ENCODE measurements at regions not wholly inside any gene's neighbourhood (a gene's known extent, or its start where the extent isn't known, plus 50 kb on each side); places are given as distances from the start of the nearest gene placed in this dataset.
"Not testable (repeated sequence)": the region's sequence is repeated elsewhere in the genome, so short reads cannot be mapped to it uniquely, and the experiment has no call there.

DNA sequence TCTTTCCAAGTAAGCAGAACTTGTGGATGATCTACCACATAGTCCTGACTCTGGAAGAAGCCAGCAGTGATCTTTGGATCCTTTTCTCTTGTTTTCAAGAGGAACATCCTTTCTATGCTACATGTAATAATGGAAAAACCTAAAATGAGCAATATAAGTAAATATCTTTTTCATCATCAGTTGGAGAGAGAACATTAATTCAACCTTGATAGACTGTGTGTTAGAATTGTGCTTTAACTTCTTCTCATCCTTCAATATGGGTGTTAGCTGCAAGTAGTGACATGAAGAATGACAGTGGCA lies 65.6 kb upstream of the IFNGR1 start:
- H3K36me3 ChIP-seq, result no peaks in the 10 kb centered on the region
- H3K4me1 ChIP-seq, result peaks cover 0 to 5% (median 0%) of the 10 kb centered on the region in 9 donors
- DNase-seq (no peak), ATAC-seq (no peak)
- TF ChIP-seq, protein P1, sequence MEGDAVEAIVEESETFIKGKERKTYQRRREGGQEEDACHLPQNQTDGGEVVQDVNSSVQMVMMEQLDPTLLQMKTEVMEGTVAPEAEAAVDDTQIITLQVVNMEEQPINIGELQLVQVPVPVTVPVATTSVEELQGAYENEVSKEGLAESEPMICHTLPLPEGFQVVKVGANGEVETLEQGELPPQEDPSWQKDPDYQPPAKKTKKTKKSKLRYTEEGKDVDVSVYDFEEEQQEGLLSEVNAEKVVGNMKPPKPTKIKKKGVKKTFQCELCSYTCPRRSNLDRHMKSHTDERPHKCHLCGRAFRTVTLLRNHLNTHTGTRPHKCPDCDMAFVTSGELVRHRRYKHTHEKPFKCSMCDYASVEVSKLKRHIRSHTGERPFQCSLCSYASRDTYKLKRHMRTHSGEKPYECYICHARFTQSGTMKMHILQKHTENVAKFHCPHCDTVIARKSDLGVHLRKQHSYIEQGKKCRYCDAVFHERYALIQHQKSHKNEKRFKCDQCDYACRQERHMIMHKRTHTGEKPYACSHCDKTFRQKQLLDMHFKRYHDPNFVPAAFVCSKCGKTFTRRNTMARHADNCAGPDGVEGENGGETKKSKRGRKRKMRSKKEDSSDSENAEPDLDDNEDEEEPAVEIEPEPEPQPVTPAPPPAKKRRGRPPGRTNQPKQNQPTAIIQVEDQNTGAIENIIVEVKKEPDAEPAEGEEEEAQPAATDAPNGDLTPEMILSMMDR (IDR thresholded peaks at IDR 0.05), result no peak
- intact Hi-C loops (cut with DNase I), result no loop called here
- H3K9me3 ChIP-seq, result peaks cover 0 to 6% (median 0%) of the 10 kb centered on the region in 11 donors
- H3K27me3 ChIP-seq, result no peaks in the 10 kb centered on the region
- H3K4me3 ChIP-seq, result no peak overlapping the region
- no peak overlapping the region for H3K27ac ChIP-seq

DNA sequence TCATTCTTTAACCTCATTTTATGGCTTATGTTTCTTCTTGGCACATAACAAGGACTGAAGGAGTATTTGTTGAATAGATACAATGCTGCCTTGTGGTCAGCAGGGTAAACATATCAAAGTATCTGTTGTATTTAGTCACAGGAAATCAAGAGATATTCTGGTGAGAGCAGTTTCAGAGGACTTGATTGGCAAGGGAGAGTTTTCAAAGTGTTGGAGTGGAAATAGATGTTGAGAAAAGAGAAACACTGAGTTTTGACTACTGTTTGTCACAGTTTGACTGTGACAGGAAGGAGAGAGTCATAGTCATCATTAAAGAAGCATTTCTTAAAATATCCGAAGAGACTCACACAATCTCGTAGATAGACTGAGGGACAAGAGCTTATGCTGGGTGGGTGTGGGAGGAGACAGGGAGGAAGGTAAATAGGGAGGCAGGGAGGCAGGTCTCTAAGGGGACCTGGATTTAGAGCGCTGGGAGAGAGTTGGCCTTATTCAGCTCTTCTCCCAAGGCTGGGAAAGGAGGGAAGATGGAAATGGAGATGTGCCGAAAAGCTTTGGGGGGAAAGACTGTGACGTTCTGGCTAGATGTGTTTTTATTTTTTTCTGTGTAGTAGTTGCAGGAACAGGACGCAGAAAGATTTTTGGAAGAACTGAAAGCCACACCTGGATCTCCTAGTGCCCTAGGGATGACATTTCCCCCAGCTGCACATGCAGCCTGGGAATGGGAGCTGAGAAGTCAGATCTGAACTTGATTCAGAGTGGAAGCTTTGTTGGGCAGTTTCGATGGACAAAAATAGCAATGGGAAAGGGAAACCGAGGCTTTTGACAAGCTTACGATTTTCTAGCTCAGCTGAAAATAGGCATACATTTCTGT lies 65.0 kb upstream of the IFNGR1 start:
- no peak for ATAC-seq
- DNase-seq, result no peak
- no peaks in the 10 kb centered on the region for H3K27me3 ChIP-seq
- peaks cover 0 to 5% (median 0%) of the 10 kb centered on the region in 9 donors for H3K4me1 ChIP-seq
- H3K27ac ChIP-seq, result no peak overlapping the region
- peaks cover 0 to 6% (median 0%) of the 10 kb centered on the region in 11 donors for H3K9me3 ChIP-seq
- H3K4me3 ChIP-seq, result no peak overlapping the region
- TF ChIP-seq, protein P1 (IDR thresholded peaks at IDR 0.05), result no peak
- 76 to 78% methylated on average over 9 of the region's 9 CpGs for WGBS, 2 donors
- intact Hi-C loops (cut with DNase I), result no loop called here
- H3K36me3 ChIP-seq, result no peaks in the 10 kb centered on the region

DNA sequence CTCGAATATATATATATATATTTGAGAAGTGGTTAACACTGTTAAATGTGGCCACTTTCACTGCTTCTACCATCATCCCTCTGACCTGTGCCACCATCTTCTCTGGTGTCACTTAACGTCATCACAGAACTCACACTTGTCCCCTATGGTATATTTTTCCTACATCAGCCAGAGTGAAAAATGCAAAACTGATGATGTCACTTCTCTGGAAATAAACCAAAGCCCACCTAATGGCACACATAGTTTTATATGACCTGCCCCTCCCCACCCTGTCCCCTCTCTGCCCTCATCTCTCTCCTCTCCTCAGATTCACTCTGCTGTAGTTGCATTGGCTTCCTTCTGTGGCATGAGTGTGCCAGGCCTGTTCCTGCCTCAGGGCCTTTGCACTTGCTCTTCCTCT lies 63.9 kb upstream of the IFNGR1 start:
- TF ChIP-seq, protein P1 (IDR thresholded peaks at IDR 0.05), result no peak
- Histone ChIP-seq H3K4me1 (peaks cover 0 to 5% (median 0%) of the 10 kb centered on the region in 9 donors), H3K27me3 (no peaks in the 10 kb centered on the region), H3K4me3 (no peak overlapping the region), H3K9me3 (peaks cover 0 to 6% (median 0%) of the 10 kb centered on the region in 11 donors), H3K27ac (no peak overlapping the region), H3K36me3 (no peaks in the 10 kb centered on the region)
- no peak for ATAC-seq
- intact Hi-C loops (cut with DNase I), result no loop called here
- WGBS, 2 donors, result 70 to 79% methylated on average over 2 of the region's 2 CpGs
- DNase-seq, result no peak

DNA sequence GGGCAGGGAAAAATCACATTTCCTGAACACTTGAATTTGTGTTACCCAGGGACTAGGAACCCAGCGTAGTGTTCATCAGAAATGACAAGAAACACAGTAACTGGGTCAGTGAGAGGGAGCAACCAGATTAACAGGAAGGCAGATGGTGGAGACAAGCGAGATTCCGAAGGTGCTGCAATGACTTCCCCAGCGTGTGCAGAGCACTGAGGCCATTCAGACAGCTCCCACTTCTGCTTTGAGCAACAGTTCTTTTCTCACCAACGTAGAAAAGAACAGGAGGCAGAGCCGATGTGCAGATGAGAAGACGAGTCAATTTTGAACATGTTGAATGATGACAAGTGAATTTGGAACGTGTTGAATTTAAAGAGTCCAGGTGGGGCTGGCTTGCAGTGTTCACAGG lies 63.1 kb upstream of the IFNGR1 start:
- WGBS, 2 donors, result 82 to 88% methylated on average over 8 of the region's 8 CpGs
- Histone ChIP-seq H3K4me3 (no peak overlapping the region), H3K36me3 (no peaks in the 10 kb centered on the region), H3K27ac (no peak overlapping the region), H3K27me3 (no peaks in the 10 kb centered on the region), H3K9me3 (peaks cover 0 to 1% (median 0%) of the 10 kb centered on the region in 11 donors), H3K4me1 (peaks cover 0 to 5% (median 0%) of the 10 kb centered on the region in 9 donors)
- TF ChIP-seq, protein P1 (IDR thresholded peaks at IDR 0.05), result no peak
- ATAC-seq (no peak), DNase-seq (no peak)
- intact Hi-C loops (cut with DNase I), result no loop called here

DNA sequence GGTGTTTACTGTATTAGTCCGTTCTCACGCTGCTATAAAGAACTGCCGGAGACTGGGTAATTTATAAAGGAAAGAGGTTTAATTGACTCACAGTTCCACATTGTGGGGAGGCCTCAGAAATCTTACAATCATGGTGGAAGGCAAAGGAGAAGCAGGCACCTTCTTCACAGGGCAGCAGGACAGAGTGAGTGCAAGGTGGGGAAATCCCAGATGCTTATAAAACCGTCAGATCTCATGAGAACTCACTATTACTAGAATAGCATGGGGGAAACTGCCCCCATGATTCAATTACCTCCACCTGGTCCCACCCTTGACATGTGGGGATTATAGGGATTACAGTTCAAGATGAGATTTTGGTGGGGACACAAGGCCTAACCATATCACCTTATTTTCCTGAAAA lies 60.1 kb upstream of the IFNGR1 start:
- not testable (repeated sequence) for ATAC-seq, H3K4me3 ChIP-seq, H3K27me3 ChIP-seq, H3K36me3 ChIP-seq, H3K4me1 ChIP-seq, H3K27ac ChIP-seq, H3K9me3 ChIP-seq, DNase-seq
- 92 to 94% methylated on average over 4 of the region's 4 CpGs for WGBS, 2 donors
- intact Hi-C loops (cut with DNase I), result loop anchor here in 4 of 10 donors (5.0 to 10.0 kb wide), 4 partner anchors 136 to 696 kb away; no protein-coding TSS in a partner anchor
